SK-N-MC (cell line): ENCODE measurements at regions not wholly inside any gene's neighbourhood (a gene's known extent, or its start where the extent isn't known, plus 50 kb on each side); places are given as distances from the start of the nearest gene placed in this dataset.

Experiments
- DNase-seq: peaks from one replicate; pipeline ENCODE4 v3.0.0-alpha.2; 2011; ENCODE audit warnings: low read depth, low spot score
- H3K27ac ChIP-seq: fragments of 200-600 bp; sonication (generic); 2 replicates; pipeline ENCODE4 v1.5.1; 2016; ENCODE audit warnings: mixed run types
- H3K36me3 ChIP-seq: fragments of 200-600 bp; sonication (generic); 2 replicates; pipeline ENCODE4 v1.6.1; 2017; ENCODE audit warnings: antibody characterized with exemption, low read length, mixed read lengths; ENCODE audit not compliant: insufficient read depth
- H3K4me3 ChIP-seq: fragments of 200-600 bp; sonication (generic); 2 replicates; pipeline ENCODE4 v1.5.1; 2016
- H3K9ac ChIP-seq: fragments of 200-600 bp; sonication (generic); 2 replicates; pipeline ENCODE4 v1.8.0; 2017; ENCODE audit warnings: mixed run types, mixed read lengths; ENCODE audit not compliant: insufficient read length
- H3K9me3 ChIP-seq: fragments of 200-600 bp; sonication (generic); 2 replicates; pipeline ENCODE4 v1.6.1; 2017; ENCODE audit warnings: low read depth, mild to moderate bottlenecking, antibody characterized with exemption, low read length, moderate library complexity, mixed read lengths
- EZH2 ChIP-seq: fragments of 200-600 bp; sonication (generic); IDR thresholded peaks from one replicate; pipeline ENCODE4 v1.6.1; 2017; ENCODE audit warnings: antibody characterized with exemption
- FOXP2 ChIP-seq: optimal IDR thresholded peaks from 2 replicates; pipeline ENCODE3; 2011; ENCODE audit warnings: mild to moderate bottlenecking, moderate library complexity; ENCODE audit not compliant: insufficient read depth; ENCODE audit errors: extremely low read length, control extremely low read depth
- POLR2AphosphoS5 ChIP-seq: IDR thresholded peaks from 2 replicates; pipeline ENCODE4 v1.6.1; 2012; ENCODE audit warnings: mild to moderate bottlenecking, low read depth, low read length, borderline replicate concordance

DNA sequence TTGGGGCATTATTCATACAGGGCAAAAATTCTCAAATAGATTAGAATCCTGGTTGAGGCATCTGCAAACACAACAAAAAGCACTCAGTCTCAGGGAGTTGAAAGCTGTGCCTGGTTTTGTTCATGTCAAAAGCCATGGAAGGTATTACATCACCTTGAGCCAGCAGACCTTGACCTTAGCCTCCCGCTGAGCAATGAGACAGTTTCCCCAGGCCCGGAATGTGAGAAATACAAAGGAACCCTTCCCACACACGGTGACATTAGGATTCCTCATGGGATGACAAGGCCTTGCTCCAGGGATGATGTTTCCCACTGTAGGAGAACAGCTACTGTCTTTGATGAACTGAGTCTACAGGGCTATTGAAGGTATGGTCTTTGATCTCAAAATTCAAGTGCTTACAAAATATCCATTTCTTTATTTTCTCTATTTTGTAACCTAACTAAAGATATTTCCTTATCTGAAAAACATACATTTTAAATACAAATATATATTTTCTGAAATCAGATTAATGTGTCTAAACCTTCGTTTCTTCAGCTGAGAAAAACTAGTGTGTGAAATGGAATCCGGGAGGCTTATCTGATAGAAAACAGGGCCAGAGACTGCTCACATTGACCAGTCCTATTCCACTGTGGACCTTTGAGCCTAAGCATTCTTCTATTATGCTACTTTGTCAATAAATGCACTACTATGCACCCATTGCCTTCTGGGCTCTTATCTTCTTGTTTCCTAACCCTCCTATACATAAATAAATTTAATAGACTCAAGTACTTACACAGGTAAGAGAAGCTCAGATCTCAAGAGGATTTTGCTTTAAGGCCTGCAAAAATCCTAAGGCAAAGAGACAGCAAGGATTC is 298.2 kb downstream of the KBTBD8 start:
- no peak overlapping the region for H3K27ac ChIP-seq
- no peak for DNase-seq
- no peaks in the 10 kb centered on the region for H3K9me3 ChIP-seq
- H3K4me3 ChIP-seq: no peak overlapping the region
- no peak overlapping the region for H3K9ac ChIP-seq
- H3K36me3 ChIP-seq: no peaks in the 10 kb centered on the region
- TF ChIP-seq FOXP2 (no peak), EZH2 (no peak), POLR2AphosphoS5 (no peak)

GRCh38 chr3:67297715-67298475 is 299.8 kb downstream of the KBTBD8 start:
- H3K36me3 ChIP-seq: no peaks in the 10 kb centered on the region
- DNase-seq: no peak
- no peak overlapping the region for H3K27ac ChIP-seq
- no peak overlapping the region for H3K4me3 ChIP-seq
- H3K9ac ChIP-seq: no peak overlapping the region
- no peak for TF ChIP-seq FOXP2
- TF ChIP-seq POLR2AphosphoS5: no peak
- no peak for TF ChIP-seq EZH2
- no peaks in the 10 kb centered on the region for H3K9me3 ChIP-seq

- TF ChIP-seq EZH2: no peak
- no peak for TF ChIP-seq POLR2AphosphoS5
- TF ChIP-seq FOXP2: no peak
- no peak for DNase-seq
- Histone ChIP-seq H3K4me3 (no peak overlapping the region), H3K36me3 (no peaks in the 10 kb centered on the region), H3K9ac (no peak overlapping the region), H3K9me3 (no peaks in the 10 kb centered on the region), H3K27ac (no peak overlapping the region)
These were observed 303.4 kb downstream of the KBTBD8 start for GRCh38 chr3:67301556-67301955.

DNA sequence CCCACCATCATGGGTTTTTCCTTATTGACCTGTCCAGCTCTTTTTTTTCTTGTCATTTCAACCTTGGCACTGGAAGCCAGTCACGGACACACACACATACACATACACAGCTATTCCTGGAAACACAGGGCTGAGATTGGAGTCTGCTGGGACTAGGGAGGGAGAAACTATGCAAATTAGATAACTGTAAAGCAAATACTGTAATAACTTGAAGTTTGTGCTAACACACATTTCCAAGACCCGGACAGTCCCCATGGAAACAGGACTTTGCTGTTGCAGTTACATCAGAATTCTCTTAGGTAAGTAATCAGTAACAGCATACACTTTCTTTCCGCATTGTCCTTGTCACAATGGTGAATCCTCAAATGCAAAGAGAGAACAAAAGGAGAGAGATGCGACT is 304.4 kb downstream of the KBTBD8 start:
- TF ChIP-seq POLR2AphosphoS5: no peak
- TF ChIP-seq FOXP2: no peak
- no peak for TF ChIP-seq EZH2
- Histone ChIP-seq H3K4me3 (no peak overlapping the region), H3K9me3 (no peaks in the 10 kb centered on the region), H3K27ac (no peak overlapping the region), H3K9ac (no peak overlapping the region), H3K36me3 (no peaks in the 10 kb centered on the region)
- DNase-seq: no peak

- Histone ChIP-seq H3K4me3 (no peak overlapping the region), H3K27ac (no peak overlapping the region), H3K9ac (no peak overlapping the region), H3K9me3 (no peaks in the 10 kb centered on the region), H3K36me3 (no peaks in the 10 kb centered on the region)
- no peak for TF ChIP-seq FOXP2
- no peak for TF ChIP-seq EZH2
- no peak for DNase-seq
These were observed 307.1 kb downstream of the KBTBD8 start for GRCh38 chr3:67305160-67305559.

DNA sequence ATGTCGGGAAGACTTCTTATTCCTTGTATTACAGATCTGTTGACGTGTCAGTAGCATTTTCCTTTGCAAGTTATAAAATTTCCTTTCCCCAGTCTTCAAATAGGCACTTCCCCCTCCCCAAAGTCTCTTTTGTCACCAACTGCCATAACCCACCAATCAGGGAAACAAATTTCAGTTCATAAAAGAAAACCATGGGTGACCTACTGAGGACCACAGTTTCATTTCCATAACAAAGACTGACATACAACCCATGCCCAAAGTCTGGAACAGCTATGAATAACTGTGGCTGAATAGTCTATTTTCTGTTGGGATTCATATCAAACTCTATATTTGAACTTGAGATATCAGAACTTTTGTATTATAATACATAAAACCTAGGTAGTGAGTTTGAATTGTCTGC is 307.8 kb downstream of the KBTBD8 start:
- Histone ChIP-seq H3K4me3 (no peak overlapping the region), H3K36me3 (no peaks in the 10 kb centered on the region), H3K9ac (no peak overlapping the region), H3K9me3 (no peaks in the 10 kb centered on the region), H3K27ac (no peak overlapping the region)
- no peak for TF ChIP-seq EZH2
- no peak for TF ChIP-seq POLR2AphosphoS5
- TF ChIP-seq FOXP2: no peak
- no peak for DNase-seq

GRCh38 chr3:67311440-67311839 is 313.3 kb downstream of the KBTBD8 start:
- H3K9ac ChIP-seq: no peak overlapping the region
- H3K4me3 ChIP-seq: no peak overlapping the region
- H3K9me3 ChIP-seq: no peaks in the 10 kb centered on the region
- no peak overlapping the region for H3K27ac ChIP-seq
- DNase-seq: no peak
- TF ChIP-seq FOXP2: no peak
- no peak for TF ChIP-seq EZH2
- TF ChIP-seq POLR2AphosphoS5: no peak
- no peaks in the 10 kb centered on the region for H3K36me3 ChIP-seq

DNA sequence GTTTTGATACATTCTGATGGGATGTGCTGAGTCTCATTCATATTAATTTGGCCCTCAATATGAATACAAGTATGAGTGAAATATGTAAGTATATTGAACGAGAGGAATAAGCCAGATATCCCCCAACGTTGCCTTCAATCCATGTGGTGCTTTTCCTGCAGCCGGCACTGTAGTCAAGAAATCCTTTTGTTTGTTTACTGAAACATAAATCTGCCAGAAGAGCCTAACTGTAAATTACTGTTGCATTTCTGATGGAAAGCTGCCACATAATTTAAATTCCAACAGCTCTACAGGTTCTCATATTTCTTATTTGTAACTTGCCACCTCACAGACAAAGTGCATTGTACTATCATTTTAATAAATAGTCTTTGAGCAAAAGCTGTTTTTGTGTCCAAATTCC is 314.0 kb downstream of the KBTBD8 start:
- DNase-seq: no peak
- Histone ChIP-seq H3K27ac (no peak overlapping the region), H3K4me3 (no peak overlapping the region), H3K9ac (no peak overlapping the region), H3K36me3 (no peaks in the 10 kb centered on the region), H3K9me3 (no peaks in the 10 kb centered on the region)
- TF ChIP-seq POLR2AphosphoS5 (no peak), FOXP2 (no peak), EZH2 (no peak)

GRCh38 chr3:67318162-67318561 is 320.1 kb downstream of the KBTBD8 start:
- no peak for DNase-seq
- no peaks in the 10 kb centered on the region for H3K9me3 ChIP-seq
- H3K27ac ChIP-seq: no peak overlapping the region
- TF ChIP-seq EZH2: no peak
- no peak for TF ChIP-seq POLR2AphosphoS5
- TF ChIP-seq FOXP2: no peak
- H3K4me3 ChIP-seq: no peak overlapping the region
- no peak overlapping the region for H3K9ac ChIP-seq
- H3K36me3 ChIP-seq: no peaks in the 10 kb centered on the region
